MM.1S (cell line): ENCODE measurements at regions not wholly inside any gene's neighbourhood (a gene's known extent, or its start where the extent isn't known, plus 50 kb on each side); places are given as distances from the start of the nearest gene placed in this dataset.

ENCODE experiments used
- CTCF ChIP-seq: fragments of 300-600 bp; sonication (generic); IDR thresholded peaks from 2 replicates; pipeline ENCODE4 v1.5.1; 2016; ENCODE audit warnings: antibody characterized with exemption, low read length, mixed read lengths
- EZH2 ChIP-seq: fragments of 300-600 bp; sonication (generic); optimal IDR thresholded peaks from 2 replicates; pipeline ENCODE3; 2017; ENCODE audit warnings: low read depth, mild to moderate bottlenecking, antibody characterized with exemption, low read length, mixed read lengths
- EZH2phosphoT487 ChIP-seq: fragments of 300-600 bp; sonication (generic); IDR thresholded peaks from 2 replicates; pipeline ENCODE4 v1.6.1; 2018; ENCODE audit warnings: antibody characterized with exemption, low read length

GRCh38 chr13:53324656-53325055, 296.0 kb downstream of the OLFM4 start:
- TF ChIP-seq CTCF (no peak), EZH2phosphoT487 (no peak), EZH2 (no peak)
